SJSA1 (cell line): ENCODE measurements at regions not wholly inside any gene's neighbourhood (a gene's known extent, or its start where the extent isn't known, plus 50 kb on each side); places are given as distances from the start of the nearest gene placed in this dataset.
A peak's percentile ranks its signal among the peaks of the same experiment; 100 is the strongest.

Source experiments
- DNase-seq, 2 experiments: peaks; one replicate each; pipeline ENCODE4 v3.0.0-alpha.2; 2015 to 2020; ENCODE audit warnings: low spot score in 2 of 2, low read depth in 1 of 2
- H3K27ac ChIP-seq: fragments of 250-450 bp; sonication (Bioruptor Pico); 2 replicates; pipeline ENCODE4 v1.5.1; 2020; ENCODE audit warnings: mild to moderate bottlenecking, moderate library complexity
- H3K27me3 ChIP-seq: fragments of 250-450 bp; sonication (Bioruptor Pico); replicated peaks from 2 replicates; pipeline ENCODE4 v1.5.1; 2020; ENCODE audit warnings: mild to moderate bottlenecking, moderate library complexity
- H3K36me3 ChIP-seq: fragments of 250-450 bp; sonication (Bioruptor Pico); 2 replicates; pipeline ENCODE4 v1.5.1; 2020; ENCODE audit warnings: mild to moderate bottlenecking
- H3K4me1 ChIP-seq: fragments of 250-450 bp; sonication (Bioruptor Pico); replicated peaks from 2 replicates; pipeline ENCODE4 v1.6.1; 2021; ENCODE audit warnings: mild to moderate bottlenecking
- H3K4me3 ChIP-seq: fragments of 250-450 bp; sonication (Bioruptor Pico); 2 replicates; pipeline ENCODE4 v1.5.1; 2020; ENCODE audit warnings: mild to moderate bottlenecking
- H3K9me3 ChIP-seq: fragments of 250-450 bp; sonication (Bioruptor Pico); replicated peaks from 2 replicates; pipeline ENCODE4 v1.5.1; 2020; ENCODE audit warnings: mild to moderate bottlenecking

DNA sequence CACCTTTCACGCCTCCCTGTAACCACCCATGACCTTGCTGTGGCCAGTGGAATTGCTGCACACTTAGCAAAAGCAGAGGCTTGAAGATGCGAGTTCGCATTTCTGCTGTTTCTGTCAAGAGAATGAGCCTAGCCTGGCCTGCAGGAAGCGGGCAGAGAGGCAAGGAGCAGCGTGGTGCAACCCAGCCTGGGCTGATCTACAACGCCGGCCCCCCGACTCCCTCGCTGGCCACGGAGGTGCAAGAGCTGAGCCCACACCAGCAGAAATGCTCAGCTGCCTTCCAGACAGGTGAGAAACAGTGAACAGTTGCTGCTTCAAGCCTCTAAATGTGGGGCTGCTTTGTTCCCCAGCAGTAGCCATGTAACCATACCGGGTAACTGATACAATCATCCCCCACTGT lies 116.4 kb downstream of the NCOR2 start:
- DNase-seq, result no peak
- Histone ChIP-seq H3K4me3 (no peak overlapping the region), H3K4me1 (peaks cover 46% of the 10 kb centered on the region), H3K36me3 (peaks cover 88% of the 10 kb centered on the region), H3K27me3 (no peaks in the 10 kb centered on the region), H3K27ac (no peak overlapping the region), H3K9me3 (no peaks in the 10 kb centered on the region)

DNA sequence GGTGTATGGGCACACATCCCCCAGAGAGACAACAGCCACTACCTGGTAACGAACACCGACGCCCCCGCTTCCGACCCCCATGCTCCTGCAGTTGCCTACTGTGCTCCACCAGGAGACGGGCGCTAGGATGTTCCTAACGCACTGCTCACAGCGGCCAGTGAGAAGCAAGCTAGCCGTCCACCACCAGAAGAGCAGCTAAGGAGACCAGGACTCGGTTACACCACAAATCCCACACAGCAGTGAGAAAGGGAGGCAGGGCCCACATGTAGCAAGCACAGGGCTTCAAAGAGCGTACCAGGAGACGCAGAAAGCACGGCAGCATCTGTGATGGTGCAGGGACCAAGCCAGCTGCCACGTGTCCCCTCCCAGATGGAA lies 117.0 kb downstream of the NCOR2 start:
- no peak overlapping the region for H3K4me3 ChIP-seq
- no peaks in the 10 kb centered on the region for H3K27me3 ChIP-seq

DNA sequence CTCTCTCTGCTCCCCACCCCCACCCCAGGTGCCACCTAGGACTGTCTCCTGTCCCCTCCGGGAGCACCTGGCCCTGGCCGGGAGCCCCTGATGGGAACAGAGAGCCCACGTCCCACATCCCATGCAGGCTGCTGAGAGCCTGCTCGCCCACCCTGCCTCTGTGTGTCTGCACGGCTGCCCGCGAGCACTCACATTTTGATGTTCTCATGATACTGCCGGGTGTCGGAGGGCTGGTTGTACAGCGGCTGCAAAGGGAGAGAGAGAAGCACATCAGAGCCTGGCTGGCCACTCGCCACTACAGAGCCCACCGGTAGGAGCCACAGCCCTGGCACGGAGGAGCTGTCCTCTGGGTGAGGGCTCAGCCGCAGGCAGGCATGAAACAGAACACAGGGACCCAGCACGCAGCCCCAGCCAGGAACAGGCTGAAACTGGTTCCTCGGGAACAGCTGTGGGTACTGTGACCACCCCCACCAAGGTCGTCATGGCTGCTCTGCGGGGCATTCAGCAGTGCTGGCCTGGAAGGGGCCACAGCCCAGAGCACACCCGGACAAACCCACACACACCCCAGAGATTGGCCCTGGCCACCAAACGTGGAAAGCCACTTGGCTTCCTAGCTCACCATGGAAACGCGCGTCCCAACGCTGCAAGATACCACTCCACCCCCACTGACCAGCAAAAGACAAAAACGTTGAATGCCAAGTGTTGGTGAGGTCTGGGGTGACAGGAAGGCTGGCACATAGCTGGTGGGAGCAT lies 117.6 kb downstream of the NCOR2 start:
- H3K4me3 ChIP-seq, result no peak overlapping the region
- H3K27ac ChIP-seq, result no peak overlapping the region
- no peak for DNase-seq
- H3K36me3 ChIP-seq, result peaks cover 88% of the 10 kb centered on the region
- no peaks in the 10 kb centered on the region for H3K27me3 ChIP-seq
- H3K4me1 ChIP-seq, result peaks cover 40% of the 10 kb centered on the region
- no peaks in the 10 kb centered on the region for H3K9me3 ChIP-seq

More for the DNA sequence above, 117.0 kb downstream of the NCOR2 start:
- H3K9me3 ChIP-seq, result no peaks in the 10 kb centered on the region
- no peak overlapping the region for H3K27ac ChIP-seq
- DNase-seq, result no peak
- H3K4me1 ChIP-seq, result peaks cover 41% of the 10 kb centered on the region
- H3K36me3 ChIP-seq, result peaks cover 88% of the 10 kb centered on the region

DNA sequence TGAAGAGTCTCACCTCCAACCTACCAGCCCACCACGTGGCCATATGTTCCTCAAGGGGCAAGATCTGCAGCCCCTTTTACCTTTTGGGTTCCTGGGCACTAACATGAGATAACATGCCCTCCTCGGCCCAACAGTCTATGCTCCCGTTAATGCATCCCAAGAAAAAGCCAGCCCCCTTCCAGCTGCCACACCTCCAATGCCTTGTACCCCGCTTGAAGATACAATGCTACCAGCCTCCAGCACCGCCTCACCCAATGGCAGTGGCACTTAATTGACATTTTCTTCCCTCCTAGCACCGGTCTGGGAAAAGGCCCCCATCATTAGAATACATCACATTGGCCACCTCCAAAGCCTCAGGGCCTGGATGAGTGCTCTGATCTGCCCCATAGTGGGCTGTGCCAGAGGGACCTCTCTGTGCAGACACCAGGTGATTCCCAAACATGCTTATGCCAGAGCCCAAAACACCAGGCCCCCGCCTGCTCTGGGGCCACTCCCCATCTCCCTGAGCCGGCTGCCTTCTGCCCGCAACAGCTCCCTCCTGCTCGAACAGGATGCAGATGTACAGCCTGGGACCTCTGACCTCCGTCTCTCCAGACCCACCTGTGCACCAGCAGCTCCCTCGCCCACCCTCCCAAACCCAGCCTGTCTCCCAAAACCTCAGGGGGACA lies 118.3 kb downstream of the NCOR2 start:
- peaks cover 40% of the 10 kb centered on the region for H3K4me1 ChIP-seq
- no peaks in the 10 kb centered on the region for H3K9me3 ChIP-seq
- DNase-seq, result no peak
- no peak overlapping the region for H3K27ac ChIP-seq
- H3K36me3 ChIP-seq, result peaks cover 84% of the 10 kb centered on the region
- H3K27me3 ChIP-seq, result no peaks in the 10 kb centered on the region
- H3K4me3 ChIP-seq, result no peak overlapping the region

DNA sequence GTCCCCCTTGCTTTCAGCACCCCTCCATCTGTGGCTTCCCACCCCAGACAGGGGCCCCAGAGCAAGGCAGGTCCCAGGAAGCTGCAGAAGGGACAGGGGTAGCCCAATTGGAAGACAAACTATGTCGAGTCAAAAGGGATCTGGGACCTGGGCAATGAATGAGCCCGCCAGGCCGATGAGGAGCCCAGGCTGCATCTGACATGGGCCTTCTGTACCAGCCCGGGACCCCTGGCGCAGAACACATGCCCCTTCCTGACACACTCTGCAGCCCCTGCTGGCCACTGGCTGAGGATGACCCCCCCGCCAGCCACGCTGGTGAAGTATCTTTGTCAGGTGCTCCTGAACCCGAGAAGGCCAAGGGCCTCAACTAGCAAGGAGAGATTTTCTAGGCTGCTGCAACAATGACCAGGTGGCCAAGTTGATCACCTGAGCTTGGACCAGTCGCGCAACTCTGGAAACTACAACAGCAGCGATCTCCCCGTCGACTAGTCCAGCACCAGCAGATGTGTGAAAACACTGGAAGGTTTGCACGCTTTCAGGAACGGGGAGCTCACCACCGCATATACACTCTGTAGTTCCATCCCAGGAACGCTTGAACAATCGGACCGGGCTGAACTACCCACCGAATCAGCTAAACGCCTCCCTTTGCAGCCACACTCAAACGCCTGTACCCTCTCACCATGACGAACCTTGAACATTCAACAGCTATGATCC lies 119.0 kb downstream of the NCOR2 start:
- Histone ChIP-seq H3K4me3 (no peak overlapping the region), H3K9me3 (no peaks in the 10 kb centered on the region), H3K27me3 (no peaks in the 10 kb centered on the region), H3K27ac (no peak overlapping the region), H3K4me1 (peaks cover 40% of the 10 kb centered on the region), H3K36me3 (peaks cover 83% of the 10 kb centered on the region)
- DNase-seq, result no peak

DNA sequence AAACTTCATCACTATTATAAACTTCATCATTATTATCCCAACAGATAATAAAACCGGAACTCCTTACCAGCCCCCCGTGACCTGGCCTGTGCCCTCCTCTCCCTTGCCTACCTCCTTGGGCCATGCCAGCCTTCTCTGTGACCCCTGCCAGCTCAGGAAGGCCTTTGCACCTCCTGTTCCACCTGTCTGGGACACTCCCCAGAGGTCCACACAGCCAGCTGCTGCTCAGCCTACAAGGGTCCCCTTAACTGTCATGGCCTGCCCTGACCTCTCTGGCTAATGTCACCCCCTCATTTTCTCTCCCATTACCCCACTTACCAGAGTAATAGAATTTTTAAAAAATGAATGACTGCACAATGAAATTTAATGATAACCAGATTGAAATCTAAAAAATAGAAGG lies 121.0 kb downstream of the NCOR2 start:
- Histone ChIP-seq H3K4me1 (peaks cover 42% of the 10 kb centered on the region), H3K36me3 (peaks cover 82% of the 10 kb centered on the region), H3K4me3 (no peak overlapping the region), H3K27ac (no peak overlapping the region), H3K9me3 (no peaks in the 10 kb centered on the region), H3K27me3 (no peaks in the 10 kb centered on the region)
- no peak for DNase-seq

DNA sequence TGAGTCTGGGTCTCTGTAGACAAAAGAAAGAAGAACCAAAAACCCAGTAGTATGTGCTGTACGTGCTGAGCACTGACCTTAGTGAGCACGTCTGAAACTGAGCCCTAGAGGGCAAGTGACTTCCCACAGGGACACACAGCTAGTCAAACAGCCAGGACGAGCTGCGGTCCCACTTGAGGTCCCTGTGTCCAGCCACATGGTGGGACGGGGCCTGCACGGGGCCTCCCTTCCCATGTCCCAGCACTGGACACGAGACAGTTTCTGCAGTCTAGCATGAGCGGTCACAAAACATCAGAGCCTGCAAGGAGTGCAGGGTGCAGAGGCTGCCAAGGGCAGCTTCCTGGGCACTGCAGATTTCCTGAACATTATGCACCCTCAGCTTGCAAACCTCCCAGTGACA lies 121.6 kb downstream of the NCOR2 start:
- H3K36me3 ChIP-seq, result peaks cover 77% of the 10 kb centered on the region

DNA sequence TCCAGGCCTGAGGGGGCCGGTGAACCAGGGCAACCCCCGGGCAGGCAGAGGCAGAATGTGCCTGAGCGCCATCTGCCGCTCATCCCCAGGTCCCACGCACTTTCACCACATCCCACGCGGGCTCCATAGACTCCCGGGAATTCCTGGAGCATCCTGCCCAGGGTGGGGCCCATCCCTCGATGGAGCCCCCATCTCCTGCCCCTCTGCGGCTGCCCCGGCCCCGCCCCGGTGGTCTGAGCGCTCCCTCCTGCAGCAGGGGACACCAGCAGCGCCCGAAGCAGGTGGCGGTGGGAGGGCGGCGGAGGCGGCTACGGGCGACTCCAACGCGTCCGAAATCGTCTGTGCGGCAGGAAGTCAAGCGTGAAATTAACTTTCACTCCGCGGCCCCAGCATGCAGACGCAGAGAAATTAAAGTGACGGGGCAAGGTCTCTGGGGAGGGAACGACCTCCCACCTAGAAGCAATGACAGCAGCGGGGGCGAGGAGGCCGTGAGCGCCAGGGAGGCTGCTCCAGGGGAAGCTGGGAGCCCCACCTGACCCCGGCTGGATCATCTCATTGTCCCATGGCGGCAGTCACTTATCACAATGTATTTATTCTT lies 122.2 kb downstream of the NCOR2 start:
- Histone ChIP-seq H3K4me1 (peaks cover 48% of the 10 kb centered on the region), H3K27me3 (no peaks in the 10 kb centered on the region), H3K27ac (no peak overlapping the region), H3K9me3 (no peaks in the 10 kb centered on the region; the same call in 1 of the 2 replicates), H3K4me3 (no peak overlapping the region), H3K36me3 (peaks cover 74% of the 10 kb centered on the region)
- no peak for DNase-seq

More for the DNA sequence above, 121.6 kb downstream of the NCOR2 start:
- H3K4me3 ChIP-seq, result no peak overlapping the region
- H3K4me1 ChIP-seq, result peaks cover 42% of the 10 kb centered on the region
- no peaks in the 10 kb centered on the region for H3K9me3 ChIP-seq
- no peak overlapping the region for H3K27ac ChIP-seq
- no peaks in the 10 kb centered on the region for H3K27me3 ChIP-seq
- DNase-seq, result no peak

DNA sequence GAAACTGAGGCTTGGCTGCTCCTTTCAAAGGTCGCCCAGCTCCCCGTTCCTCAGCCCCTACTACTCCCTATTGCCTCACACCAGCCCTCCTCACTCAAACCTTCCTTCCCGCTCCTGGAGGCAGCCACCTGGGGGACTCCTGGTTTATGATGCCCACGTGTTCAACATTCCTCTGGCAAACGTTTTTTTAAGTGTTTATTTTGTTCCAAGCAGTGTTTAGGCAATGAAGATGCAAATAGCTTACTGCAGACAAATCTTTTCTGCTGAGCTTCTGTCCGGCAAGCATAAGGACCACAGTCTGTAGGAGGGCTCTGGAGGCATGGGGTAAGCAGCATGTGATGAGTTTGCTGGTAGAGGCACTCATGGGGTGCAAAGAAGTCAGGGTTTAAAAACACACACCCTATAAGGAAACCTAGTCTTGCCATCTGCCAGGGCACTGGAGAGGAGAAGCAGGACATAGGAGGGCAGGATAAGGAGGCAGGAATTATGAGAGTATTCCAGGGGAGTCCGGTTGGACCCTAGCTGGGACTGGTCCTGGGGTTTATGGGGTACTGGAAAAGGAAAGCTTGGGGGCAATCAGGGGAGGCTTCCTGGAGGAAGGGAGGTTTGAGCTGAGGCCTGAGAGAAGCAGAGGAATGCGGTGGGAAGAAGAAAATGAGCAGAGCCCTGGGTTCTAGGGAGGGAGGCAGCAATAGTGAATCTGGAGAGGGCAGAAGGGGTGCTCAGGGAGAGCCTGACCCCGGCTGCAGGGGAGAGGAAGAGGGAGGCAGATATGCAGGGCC lies 123.3 kb downstream of the NCOR2 start:
- H3K9me3 ChIP-seq, result no peaks in the 10 kb centered on the region; the same call in 1 of the 2 replicates
- H3K27ac ChIP-seq, result no peak overlapping the region
- no peak overlapping the region for H3K4me3 ChIP-seq
- peak in 1 of 2 experiments; percentile 38 for DNase-seq
- peaks cover 70% of the 10 kb centered on the region for H3K36me3 ChIP-seq
- no peaks in the 10 kb centered on the region for H3K27me3 ChIP-seq
- peaks cover 56% of the 10 kb centered on the region for H3K4me1 ChIP-seq

DNA sequence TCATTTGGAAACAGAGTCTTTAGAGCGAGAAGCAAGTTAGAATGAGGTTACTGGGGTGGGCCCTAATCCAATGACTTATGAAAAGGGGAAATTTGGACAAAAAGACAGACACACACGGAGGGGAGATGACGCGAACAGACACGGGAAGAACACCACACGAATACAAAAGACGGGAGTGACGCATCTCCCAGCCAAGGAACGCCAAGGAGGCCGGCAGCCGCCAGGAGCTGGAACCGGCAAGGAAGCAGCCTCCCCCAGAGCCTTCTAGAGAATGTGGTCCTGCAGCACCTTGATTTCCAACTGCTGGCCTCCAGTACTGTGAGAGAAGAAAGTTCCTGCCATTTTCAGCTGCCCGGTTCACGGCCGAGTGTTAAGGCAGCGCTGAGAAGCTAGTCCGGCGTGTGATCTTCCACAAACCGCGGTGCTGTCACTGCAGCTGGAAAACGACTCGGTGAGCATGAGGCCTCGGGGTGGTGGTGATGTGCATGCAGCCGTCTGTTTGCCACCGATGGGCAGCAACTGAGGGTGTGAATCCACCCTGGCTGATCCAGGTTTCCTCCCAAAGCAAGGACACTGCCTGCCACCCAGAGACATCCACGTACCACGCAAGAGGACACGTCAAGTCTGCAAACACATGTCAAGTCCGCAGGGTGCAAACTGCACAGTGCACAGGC lies 124.5 kb downstream of the NCOR2 start:
- peaks cover 56% of the 10 kb centered on the region for H3K4me1 ChIP-seq
- H3K9me3 ChIP-seq, result no peaks in the 10 kb centered on the region; the same call in 1 of the 2 replicates
- no peak overlapping the region for H3K4me3 ChIP-seq
- peaks cover 62% of the 10 kb centered on the region for H3K36me3 ChIP-seq
- no peak overlapping the region for H3K27ac ChIP-seq
- DNase-seq, result no peak
- H3K27me3 ChIP-seq, result no peaks in the 10 kb centered on the region

DNA sequence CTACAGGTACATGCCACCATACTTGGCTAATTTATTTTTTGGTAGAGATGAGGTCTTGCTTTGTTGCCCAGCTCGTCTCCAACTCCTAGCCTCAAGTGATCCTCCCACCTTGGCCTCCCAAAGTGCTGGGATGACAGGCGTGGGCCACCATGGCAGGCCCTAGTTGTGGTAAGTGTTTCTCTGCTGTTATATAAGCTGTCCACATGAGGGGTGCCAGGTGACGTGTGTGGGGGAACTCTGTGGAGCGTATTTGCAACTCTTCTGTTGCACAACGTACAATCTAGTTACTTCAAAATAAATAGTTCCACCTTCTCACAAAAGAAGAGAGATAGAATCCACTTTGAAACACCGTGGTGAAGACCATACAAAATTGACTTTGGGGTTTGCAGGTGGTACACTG lies 125.1 kb downstream of the NCOR2 start:
- H3K9me3 ChIP-seq, result no peaks in the 10 kb centered on the region; the same call in 1 of the 2 replicates
- H3K4me3 ChIP-seq, result no peak overlapping the region
- peak overlapping the region; percentile 97 for H3K27ac ChIP-seq
- H3K27me3 ChIP-seq, result no peaks in the 10 kb centered on the region
- H3K4me1 ChIP-seq, result peaks cover 56% of the 10 kb centered on the region
- DNase-seq, result no peak
- peaks cover 62% of the 10 kb centered on the region for H3K36me3 ChIP-seq

DNA sequence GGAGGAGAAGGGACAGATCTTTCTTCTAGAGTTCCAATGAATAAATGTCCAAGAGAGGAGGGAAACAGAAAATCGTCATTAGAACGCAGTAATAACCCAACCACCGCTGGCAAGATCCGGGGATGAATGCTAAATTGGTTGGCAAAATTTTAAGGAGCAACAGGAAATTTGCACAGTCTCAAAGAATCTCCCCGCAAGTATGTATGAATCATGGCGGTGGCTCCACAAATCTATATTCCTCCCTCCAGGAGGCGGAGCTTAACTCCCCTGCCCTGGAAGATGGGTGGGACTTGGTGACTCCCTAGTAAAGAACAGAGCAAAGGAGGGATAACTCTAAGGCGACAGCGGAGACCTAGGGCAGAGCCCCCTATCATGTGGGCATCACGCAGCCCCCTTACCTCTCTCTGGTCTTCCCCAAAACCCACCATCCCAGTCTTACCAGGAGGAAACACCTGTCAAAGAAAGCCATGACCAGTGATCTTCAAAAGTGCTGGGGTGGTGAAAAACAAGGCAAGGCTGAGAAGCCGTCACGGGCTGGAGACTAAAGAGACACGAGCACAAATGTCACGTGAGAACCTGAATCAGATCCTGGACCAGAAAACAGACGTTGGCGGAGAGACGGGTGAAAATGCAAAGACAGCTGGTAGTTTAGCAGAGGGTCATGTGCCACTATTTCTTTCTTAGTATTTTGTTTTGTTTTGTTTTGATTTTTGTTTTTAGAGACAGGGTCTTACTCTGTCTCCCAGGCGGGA lies 125.8 kb downstream of the NCOR2 start:
- H3K4me3 ChIP-seq, result no peak overlapping the region
- DNase-seq, result peak; percentile 92 to 95
- peaks cover 60% of the 10 kb centered on the region for H3K36me3 ChIP-seq
- peaks cover 56% of the 10 kb centered on the region for H3K4me1 ChIP-seq
- no peaks in the 10 kb centered on the region; the same call in 1 of the 2 replicates for H3K9me3 ChIP-seq
- H3K27ac ChIP-seq, result peak overlapping the region; percentile 97
- no peaks in the 10 kb centered on the region for H3K27me3 ChIP-seq
